T-cell (primary cell): ENCODE measurements at regions not wholly inside any gene's neighbourhood (a gene's known extent, or its start where the extent isn't known, plus 50 kb on each side); places are given as distances from the start of the nearest gene placed in this dataset.

ENCODE experiments used
- ATAC-seq, 4 experiments: fragments of 200-7000 bp in 3 of 4; fragments of 150-1000 bp in 1 of 4; cut with Tn5 transposase; replicated peaks in 1 of 4; 1 replicate in 3 of 4; 2 replicates in 1 of 4; pipeline ENCODE4 v1.10.0; 2021; ENCODE audit warnings: moderate library complexity in 3 of 4, mild to moderate bottlenecking in 2 of 4, moderate number of reproducible peaks in 1 of 4
- CTCF ChIA-PET, 2 donors: fragments of 300-600 bp; sonication (Branson Sonifier 250); formaldehyde crosslinking; loops; one replicate each; lab custom pipeline; 2022; ENCODE audit warnings: antibody characterized with exemption in 2 of 2; lab: Charles Lee
- POLR2A ChIA-PET, 2 donors: fragments of 300-600 bp; sonication (Branson Sonifier 250); formaldehyde crosslinking; loops; one replicate each; lab custom pipeline; 2022; ENCODE audit warnings: antibody characterized with exemption in 2 of 2; lab: Charles Lee
- DNase-seq, 35 experiments: peaks; one replicate each; pipeline versions ENCODE4 v3.0.0 to v3.0.0-alpha.2; 2013 to 2023
- H3K27ac ChIP-seq: one replicate; pipeline ENCODE4 v1.5.1; 2013; ENCODE audit warnings: low read length
- H3K27me3 ChIP-seq, 2 experiments: replicated peaks in 1 of 2; 1 replicate in 1 of 2; 2 replicates in 1 of 2; pipeline versions ENCODE4 v1.6.1 to v1.7.0; 2013; ENCODE audit warnings: low read length in 1 of 2, mixed read lengths in 1 of 2; ENCODE audit not compliant: control insufficient read depth in 2 of 2, insufficient read depth in 2 of 2; ENCODE audit errors: extremely low read depth in 1 of 2
- H3K36me3 ChIP-seq, 2 donors: 1 replicate in 1 of 2; 2 replicates in 1 of 2; pipeline versions ENCODE4 v1.6.1 to v1.7.0; 2013; ENCODE audit warnings: low read length in 1 of 2; ENCODE audit not compliant: control insufficient read depth in 2 of 2, insufficient read depth in 1 of 2; ENCODE audit errors: extremely low read depth in 1 of 2
- H3K4me1 ChIP-seq, 2 experiments: 1 replicate in 1 of 2; 2 replicates in 1 of 2; pipeline versions ENCODE4 v1.6.1 to v1.7.0; 2013; ENCODE audit warnings: low read length in 2 of 2, mixed read lengths in 1 of 2; ENCODE audit not compliant: insufficient read depth in 2 of 2, control insufficient read depth in 1 of 2; ENCODE audit errors: extremely low read depth in 1 of 2
- H3K4me3 ChIP-seq, 2 donors: 1 replicate in 1 of 2; 2 replicates in 1 of 2; pipeline versions ENCODE4 v1.5.1 to v1.7.0; 2013; ENCODE audit warnings: mild to moderate bottlenecking in 2 of 2, low read length in 1 of 2, moderate library complexity in 1 of 2; ENCODE audit not compliant: control insufficient read depth in 1 of 2; ENCODE audit errors: extremely low read depth in 1 of 2
- H3K9me3 ChIP-seq: 2 replicates; pipeline ENCODE4 v1.7.0; 2013
- H3K27ac Mint-ChIP-seq, 2 donors: one replicate each; pipeline ENCODE4 v1.8.0; 2020 to 2021; ENCODE audit warnings: mild to moderate bottlenecking in 2 of 2, mixed read lengths in 2 of 2
- H3K27me3 Mint-ChIP-seq, 2 donors: one replicate each; pipeline ENCODE4 v1.8.0; 2021 to 2022; ENCODE audit warnings: mixed read lengths in 2 of 2
- H3K36me3 Mint-ChIP-seq: one replicate; pipeline ENCODE4 v1.8.0; 2021; ENCODE audit warnings: mixed read lengths
- H3K4me1 Mint-ChIP-seq, 3 donors: one replicate each; pipeline ENCODE4 v1.8.0; 2020 to 2022; ENCODE audit warnings: mixed read lengths in 3 of 3, mild to moderate bottlenecking in 1 of 3
- H3K4me3 Mint-ChIP-seq, 3 donors: one replicate each; pipeline ENCODE4 v1.8.0; 2020 to 2022; ENCODE audit warnings: mild to moderate bottlenecking in 3 of 3, mixed read lengths in 3 of 3, moderate library complexity in 3 of 3
- H3K9me3 Mint-ChIP-seq, 3 donors: one replicate each; pipeline ENCODE4 v1.8.0; 2020 to 2022; ENCODE audit warnings: mixed read lengths in 3 of 3
- WGBS: methylation state at CpG from one replicate; pipeline ENCODE4 v1.1.5; 2013; ENCODE audit warnings: missing lambda C conversion rate; ENCODE audit not compliant: insufficient coverage; 5-methylcytosine and 5-hydroxymethylcytosine counted together

GRCh38 chr6:3607171-3607570 is 144.3 kb downstream of the PXDC1 start:
- no peak overlapping the region for H3K4me3 Mint-ChIP-seq
- H3K27me3 ChIP-seq: peaks cover 0 to 31% of the 10 kb centered on the region in 2 experiments
- ChIA-PET POLR2A (no interaction called here), CTCF (no interaction called here)
- 100% methylated on average over 1 of the region's 4 CpGs for WGBS
- H3K4me3 ChIP-seq: no peak overlapping the region
- H3K4me1 Mint-ChIP-seq: peaks cover 0 to 5% (median 0%) of the 10 kb centered on the region in 3 donors
- H3K27ac Mint-ChIP-seq: no peak overlapping the region
- no peaks in the 10 kb centered on the region for H3K36me3 ChIP-seq
- H3K27me3 Mint-ChIP-seq: peaks cover 32 to 35% of the 10 kb centered on the region in 2 donors
- no peaks in the 10 kb centered on the region for H3K36me3 Mint-ChIP-seq
- no peak overlapping the region for H3K27ac ChIP-seq
- peaks cover 0 to 7% of the 10 kb centered on the region in 2 experiments for H3K4me1 ChIP-seq
- no peak for DNase-seq
- peaks cover 5 to 7% (median 6%) of the 10 kb centered on the region in 3 donors for H3K9me3 Mint-ChIP-seq
- no peaks in the 10 kb centered on the region for H3K9me3 ChIP-seq
- no peak for ATAC-seq

- POLR2A ChIA-PET: no interaction called here
- H3K27ac Mint-ChIP-seq: no peak overlapping the region
- peaks cover 6 to 25% (median 18%) of the 10 kb centered on the region in 3 donors for H3K9me3 Mint-ChIP-seq
- DNase-seq (no peak), ATAC-seq (no peak)
- peaks cover 0 to 5% (median 0%) of the 10 kb centered on the region in 3 donors for H3K4me1 Mint-ChIP-seq
- H3K4me3 Mint-ChIP-seq: no peak overlapping the region
- no peaks in the 10 kb centered on the region for H3K36me3 ChIP-seq
- CTCF ChIA-PET: no interaction called here
- 63% methylated on average over 5 of the region's 5 CpGs for WGBS
- no peaks in the 10 kb centered on the region for H3K9me3 ChIP-seq
- no peak overlapping the region for H3K4me3 ChIP-seq
- H3K27me3 ChIP-seq: peaks cover 0 to 27% of the 10 kb centered on the region in 2 experiments
- H3K36me3 Mint-ChIP-seq: peaks cover 2% of the 10 kb centered on the region
- no peak overlapping the region for H3K27ac ChIP-seq
- peaks cover 30 to 31% of the 10 kb centered on the region in 2 donors for H3K27me3 Mint-ChIP-seq
- peaks cover 0 to 7% of the 10 kb centered on the region in 2 experiments for H3K4me1 ChIP-seq
These were observed 146.7 kb upstream of the SLC22A23 start for GRCh38 chr6:3603340-3604130.

- Mint-ChIP-seq H3K4me1 (peaks cover 0 to 5% (median 0%) of the 10 kb centered on the region in 3 donors), H3K27me3 (peaks cover 30 to 31% of the 10 kb centered on the region in 2 donors), H3K4me3 (no peak overlapping the region), H3K27ac (no peak overlapping the region), H3K9me3 (peaks cover 6 to 25% (median 18%) of the 10 kb centered on the region in 3 donors), H3K36me3 (peaks cover 2% of the 10 kb centered on the region)
- CTCF ChIA-PET: no interaction called here
- POLR2A ChIA-PET: no interaction called here
- DNase-seq (no peak), ATAC-seq (no peak)
- Histone ChIP-seq H3K4me3 (no peak overlapping the region), H3K27ac (no peak overlapping the region), H3K36me3 (no peaks in the 10 kb centered on the region), H3K27me3 (peaks cover 0 to 19% of the 10 kb centered on the region in 2 experiments), H3K9me3 (no peaks in the 10 kb centered on the region), H3K4me1 (peaks cover 0 to 7% of the 10 kb centered on the region in 2 experiments)
- no CpG with 5 or more reads among the region's 3 CpGs for WGBS
These were observed 144.7 kb upstream of the SLC22A23 start for GRCh38 chr6:3601570-3601969.

GRCh38 chr6:3597500-3598064 is 140.7 kb upstream of the SLC22A23 start:
- Mint-ChIP-seq H3K36me3 (peaks cover 2% of the 10 kb centered on the region), H3K27me3 (peaks cover 13 to 14% of the 10 kb centered on the region in 2 donors), H3K9me3 (peaks cover 4 to 22% (median 18%) of the 10 kb centered on the region in 3 donors), H3K27ac (no peak overlapping the region), H3K4me1 (peaks cover 0 to 2% (median 0%) of the 10 kb centered on the region in 3 donors), H3K4me3 (no peak overlapping the region)
- H3K27me3 ChIP-seq: peaks cover 0 to under 1% of the 10 kb centered on the region in 2 experiments
- H3K27ac ChIP-seq: no peak overlapping the region
- H3K4me3 ChIP-seq: no peak overlapping the region
- DNase-seq: no peak
- H3K9me3 ChIP-seq: no peaks in the 10 kb centered on the region
- H3K4me1 ChIP-seq: no peaks in the 10 kb centered on the region
- ATAC-seq: no peak
- ChIA-PET POLR2A (no interaction called here), CTCF (no interaction called here)
- WGBS: 88% methylated on average over 1 of the region's 4 CpGs
- H3K36me3 ChIP-seq: no peaks in the 10 kb centered on the region

- ATAC-seq (no peak), DNase-seq (no peak)
- POLR2A ChIA-PET: no interaction called here
- CTCF ChIA-PET: no interaction called here
- H3K9me3 Mint-ChIP-seq: peaks cover 0 to 14% (median 12%) of the 10 kb centered on the region in 3 donors
- no peak overlapping the region for H3K27ac ChIP-seq
- peaks cover 2% of the 10 kb centered on the region for H3K36me3 Mint-ChIP-seq
- H3K27ac Mint-ChIP-seq: no peak overlapping the region
- 59% methylated on average over 3 of the region's 6 CpGs for WGBS
- peaks cover 10 to 11% of the 10 kb centered on the region in 2 donors for H3K27me3 Mint-ChIP-seq
- no peaks in the 10 kb centered on the region for H3K36me3 ChIP-seq
- no peaks in the 10 kb centered on the region for H3K27me3 ChIP-seq
- H3K4me1 Mint-ChIP-seq: no peaks in the 10 kb centered on the region
- no peaks in the 10 kb centered on the region for H3K9me3 ChIP-seq
- H3K4me3 Mint-ChIP-seq: no peak overlapping the region
- no peak overlapping the region for H3K4me3 ChIP-seq
- no peaks in the 10 kb centered on the region for H3K4me1 ChIP-seq
These were observed 139.9 kb upstream of the SLC22A23 start for GRCh38 chr6:3596766-3597165.

GRCh38 chr6:3594201-3594600 is 137.4 kb upstream of the SLC22A23 start:
- Mint-ChIP-seq H3K9me3 (no peaks in the 10 kb centered on the region), H3K4me1 (no peaks in the 10 kb centered on the region), H3K27me3 (peaks cover 7 to 13% of the 10 kb centered on the region in 2 donors), H3K36me3 (no peaks in the 10 kb centered on the region), H3K4me3 (no peak overlapping the region), H3K27ac (no peak overlapping the region)
- CTCF ChIA-PET: no interaction called here
- DNase-seq (no peak), ATAC-seq (no peak)
- POLR2A ChIA-PET: no interaction called here
- Histone ChIP-seq H3K36me3 (no peaks in the 10 kb centered on the region), H3K27me3 (peaks cover 0 to 3% of the 10 kb centered on the region in 2 experiments), H3K4me3 (no peak overlapping the region), H3K4me1 (no peaks in the 10 kb centered on the region), H3K27ac (no peak overlapping the region), H3K9me3 (no peaks in the 10 kb centered on the region)
- 94% methylated on average over 2 of the region's 2 CpGs for WGBS
